ENCODE measurements at regions not wholly inside any gene's neighbourhood (a gene's known extent, or its start where the extent isn't known, plus 50 kb on each side); places are given as distances from the start of the nearest gene placed in this dataset.

GRCh38 chr12:76698966-76699365 is 64.9 kb upstream of the ZDHHC17 start (continued):
- TF ChIP-seq ZNF274 (IDR thresholded peaks at IDR 0.05; ENCODE audit: low read depth, low read length) (no peak), EGR1 (IDR thresholded peaks at IDR 0.05; ENCODE audit: low read depth) (no peak), CEBPB (IDR thresholded peaks at IDR 0.05; ENCODE audit: low read depth) (no peak), SIN3A (IDR thresholded peaks at IDR 0.05; ENCODE audit: low read depth) (no peak)
- TF ChIP-seq, protein P1, sequence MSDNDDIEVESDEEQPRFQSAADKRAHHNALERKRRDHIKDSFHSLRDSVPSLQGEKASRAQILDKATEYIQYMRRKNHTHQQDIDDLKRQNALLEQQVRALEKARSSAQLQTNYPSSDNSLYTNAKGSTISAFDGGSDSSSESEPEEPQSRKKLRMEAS (IDR thresholded peaks at IDR 0.05), result no peak
- TF ChIP-seq, protein P2, sequence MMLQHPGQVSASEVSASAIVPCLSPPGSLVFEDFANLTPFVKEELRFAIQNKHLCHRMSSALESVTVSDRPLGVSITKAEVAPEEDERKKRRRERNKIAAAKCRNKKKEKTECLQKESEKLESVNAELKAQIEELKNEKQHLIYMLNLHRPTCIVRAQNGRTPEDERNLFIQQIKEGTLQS (IDR thresholded peaks at IDR 0.05), result no peak

GRCh38 chr12:76701690-76702089 is 62.2 kb upstream of the ZDHHC17 start:
- no peaks in the 10 kb centered on the region for H4K20me1 ChIP-seq (ENCODE audit: insufficient read depth)
- ATAC-seq, result no peak
- H2AFZ ChIP-seq (ENCODE audit: low read depth, low read length, poor library complexity, severe bottlenecking), result no peak overlapping the region
- DNase-seq (ENCODE audit: low read depth, low spot score), result no peak
- no TSS peak for BruUV-seq (replicated peaks)
- ChIA-PET POLR2A (no interaction called here), RAD21 (ENCODE audit: low non-redundant PET in 1 of 2, low total read pairs in 2 of 2, uncharacterized antibody in 2 of 2, unreplicated experiment in 2 of 2) (no interaction called here), CTCF (no interaction called here)
- no peaks in the 10 kb centered on the region for H3K9me2 ChIP-seq (ENCODE audit: insufficient read depth)
- no peaks in the 10 kb centered on the region for H3K9me3 ChIP-seq (ENCODE audit: control insufficient read depth in 1 of 2, insufficient read depth in 1 of 2, low read depth in 1 of 2, low read length in 2 of 2)
- H3K79me2 ChIP-seq (ENCODE audit: insufficient read depth, low read length), result no peaks in the 10 kb centered on the region
- no peak overlapping the region for H3K27ac ChIP-seq (ENCODE audit: low read depth, low read length)
- no peak overlapping the region for H3K4me2 ChIP-seq (ENCODE audit: low read length)
- no peak overlapping the region for H3K4me3 ChIP-seq (replicated peaks in 1 of 2; ENCODE audit: low read depth in 1 of 2, low read length in 2 of 2)
- H3K9ac ChIP-seq (ENCODE audit: low read length), result no peak overlapping the region
- intact Hi-C loops (cut with micrococcal nuclease), result no loop called here
- no peaks in the 10 kb centered on the region for H3K4me1 ChIP-seq (ENCODE audit: control insufficient read depth in 1 of 2, insufficient read depth in 2 of 2, low read length in 2 of 2)
- TF ChIP-seq EZH2 (IDR thresholded peaks at IDR 0.05) (no peak), SIN3A (IDR thresholded peaks at IDR 0.05; ENCODE audit: low read depth) (no peak), JUND (IDR thresholded peaks at IDR 0.05) (no peak), TCF7L2 (IDR thresholded peaks at IDR 0.05; ENCODE audit: borderline replicate concordance, extremely low read depth, insufficient read depth, insufficient read length) (no peak), ZNF274 (IDR thresholded peaks at IDR 0.05; ENCODE audit: low read depth, low read length) (no peak), POLR2A (IDR thresholded peaks at IDR 0.05; ENCODE audit: borderline replicate concordance, extremely low read depth, insufficient read depth, insufficient read length) (no peak), SP1 (IDR thresholded peaks at IDR 0.05; ENCODE audit: low read depth) (no peak), SRF (IDR thresholded peaks at IDR 0.05; ENCODE audit: low read depth) (no peak), EGR1 (IDR thresholded peaks at IDR 0.05; ENCODE audit: low read depth) (no peak), RAD21 (IDR thresholded peaks at IDR 0.05; ENCODE audit: low read depth) (no peak), FOSL1 (IDR thresholded peaks at IDR 0.05; ENCODE audit: low read depth) (no peak), POLR2AphosphoS5 (IDR thresholded peaks at IDR 0.05; ENCODE audit: low read depth, low read length) (no peak), CBX3 (IDR thresholded peaks at IDR 0.05; ENCODE audit: low read depth) (no peak), ZFX (IDR thresholded peaks at IDR 0.05) (no peak), ZBTB33 (IDR thresholded peaks at IDR 0.05; ENCODE audit: extremely low read depth, insufficient replicate concordance, low read length) (no peak)
- TF ChIP-seq, protein P1 (IDR thresholded peaks at IDR 0.05), result no peak
- no peaks in the 10 kb centered on the region for H3K27me3 ChIP-seq (ENCODE audit: insufficient read depth, low read length)
- H3K36me3 ChIP-seq (ENCODE audit: control insufficient read depth in 1 of 2, insufficient read depth in 2 of 2, low read length in 2 of 2), result no peaks in the 10 kb centered on the region

Data from HCT116 (cell line).